SK-N-SH (cell line): ENCODE measurements at regions not wholly inside any gene's neighbourhood (a gene's known extent, or its start where the extent isn't known, plus 50 kb on each side); places are given as distances from the start of the nearest gene placed in this dataset.

Experiments
- CTCF ChIA-PET: fragments of 300-600, 350-600 bp; formaldehyde crosslinking; extraction: SDS; loops from one replicate; lab custom pipeline; 2021; lab: Yijun Ruan, JAX
- POLR2A ChIA-PET: fragments of 350-600 bp; sonication (Branson Sonifier 250); formaldehyde crosslinking; extraction: SDS; loops from one replicate; lab custom pipeline; 2020; ENCODE audit warnings: antibody characterized with exemption, inconsistent platforms; lab: Yijun Ruan, JAX
- DNase-seq: peaks from one replicate; pipeline ENCODE4 v3.0.0; 2012
- H2AFZ ChIP-seq: fragments of 200-600 bp; sonication (generic); 2 replicates; pipeline ENCODE4 v1.8.1; 2016; ENCODE audit warnings: antibody characterized with exemption, mild to moderate bottlenecking, low read depth
- H3F3A ChIP-seq: fragments of 200-600 bp; sonication (generic); replicated peaks from 2 replicates; pipeline ENCODE3; 2016; ENCODE audit warnings: antibody characterized with exemption, mild to moderate bottlenecking; ENCODE audit not compliant: insufficient read depth
- H3K27ac ChIP-seq, 2 experiments: fragments of 200-500 bp in 1 of 2; fragments of 200-600 bp in 1 of 2; sonication (Bioruptor generic) in 1 of 2; sonication (generic), shearing (Covaris generic) in 1 of 2; 2 replicates each; pipeline versions ENCODE4 v1.5.1 to v1.6.1; 2014 to 2016; ENCODE audit warnings: low read depth in 2 of 2, inconsistent platforms in 1 of 2, low read length in 1 of 2, mild to moderate bottlenecking in 1 of 2, mixed read lengths in 1 of 2
- H3K27me3 ChIP-seq: fragments of 200-600 bp; sonication (generic), shearing (Covaris generic); 2 replicates; pipeline ENCODE4 v1.6.1; 2016; ENCODE audit warnings: mixed run types; ENCODE audit not compliant: insufficient read depth
- H3K36me3 ChIP-seq, 2 experiments: fragments of 200-500 bp in 1 of 2; fragments of 200-600 bp in 1 of 2; sonication (Bioruptor generic) in 1 of 2; sonication (generic) in 1 of 2; replicated peaks in 1 of 2; 2 replicates each; pipeline versions ENCODE3 to v1.5.1; 2014 to 2016; ENCODE audit warnings: low read length in 1 of 2, mild to moderate bottlenecking in 1 of 2; ENCODE audit not compliant: insufficient read depth in 2 of 2, control insufficient read depth in 1 of 2
- H3K4me1 ChIP-seq, 2 experiments: fragments of 200-500 bp in 1 of 2; fragments of 200-600 bp in 1 of 2; sonication (Bioruptor generic) in 1 of 2; sonication (generic), shearing (Covaris generic) in 1 of 2; 2 replicates each; pipeline versions ENCODE4 v1.5.1 to v1.6.1; 2014 to 2016; ENCODE audit warnings: low read depth in 1 of 2, low read length in 1 of 2, mixed run types in 1 of 2; ENCODE audit not compliant: insufficient read depth in 2 of 2, control insufficient read depth in 1 of 2
- H3K4me2 ChIP-seq: fragments of 200-600 bp; sonication (generic), shearing (Covaris generic); 2 replicates; pipeline ENCODE4 v1.6.1; 2017; ENCODE audit warnings: mixed run types
- H3K4me3 ChIP-seq, 2 experiments: fragments of 200-500 bp in 1 of 2; fragments of 200-600 bp in 1 of 2; sonication (Bioruptor generic) in 1 of 2; sonication (generic), shearing (Covaris generic) in 1 of 2; 2 replicates each; pipeline versions ENCODE4 v1.5.1 to v1.8.1; 2014 to 2016; ENCODE audit warnings: low read depth in 2 of 2, inconsistent platforms in 1 of 2, low read length in 1 of 2, mild to moderate bottlenecking in 1 of 2, mixed read lengths in 1 of 2, moderate library complexity in 1 of 2
- H3K79me2 ChIP-seq: fragments of 200-600 bp; sonication (generic); 2 replicates; pipeline ENCODE4 v1.8.1; 2017; ENCODE audit warnings: mild to moderate bottlenecking; ENCODE audit not compliant: insufficient read depth
- H3K9ac ChIP-seq: fragments of 200-600 bp; sonication (generic); 2 replicates; pipeline ENCODE4 v1.6.1; 2017; ENCODE audit warnings: mixed run types
- H3K9me2 ChIP-seq: fragments of 200-600 bp; sonication (generic); 2 replicates; pipeline ENCODE4 v1.6.1; 2017; ENCODE audit warnings: mixed run types
- H3K9me3 ChIP-seq: fragments of 200-600 bp; sonication (generic); 2 replicates; pipeline ENCODE4 v1.6.1; 2017; ENCODE audit warnings: mixed run types, mild to moderate bottlenecking, moderate library complexity
- H4K20me1 ChIP-seq: fragments of 200-600 bp; sonication (generic); 2 replicates; pipeline ENCODE4 v1.6.1; 2017; ENCODE audit warnings: mild to moderate bottlenecking, mixed run types; ENCODE audit not compliant: insufficient read depth
- CTCF ChIP-seq: fragments of 200-600 bp; sonication (generic); IDR thresholded peaks from 2 replicates; pipeline ENCODE4 v1.6.1; 2017; ENCODE audit warnings: antibody characterized with exemption, mild to moderate bottlenecking, moderate library complexity
- FOXM1 ChIP-seq: IDR thresholded peaks from 2 replicates; pipeline ENCODE4 v1.4.0; 2012; ENCODE audit warnings: low read depth, mild to moderate bottlenecking
- GABPA ChIP-seq: IDR thresholded peaks from 2 replicates; pipeline ENCODE4 v1.4.0; 2012; ENCODE audit warnings: low read depth, mild to moderate bottlenecking
- IRF3 ChIP-seq: fragments of 150-350 bp; IDR thresholded peaks from 2 replicates; pipeline ENCODE4 v1.6.1; 2016; ENCODE audit warnings: mild to moderate bottlenecking, low read depth, low read length
- NRF1 ChIP-seq: IDR thresholded peaks from 2 replicates; pipeline ENCODE4 v1.6.1; 2012; ENCODE audit warnings: low read depth, mild to moderate bottlenecking, low read length
- REST ChIP-seq: IDR thresholded peaks from 2 replicates; pipeline ENCODE4 v1.6.1; 2012; ENCODE audit warnings: mild to moderate bottlenecking, low read depth, low read length, moderate library complexity
- TEAD4 ChIP-seq: IDR thresholded peaks from 2 replicates; pipeline ENCODE4 v1.4.0; 2012; ENCODE audit warnings: mild to moderate bottlenecking, borderline replicate concordance; ENCODE audit not compliant: insufficient read depth
- YY1 ChIP-seq: IDR thresholded peaks from 2 replicates; pipeline ENCODE4 v1.4.0; 2012; ENCODE audit warnings: low read depth, mild to moderate bottlenecking
- WGBS: methylation state at CpG from one replicate; pipeline ENCODE4 v1.1.6; 2017; ENCODE audit warnings: low lambda C conversion rate; 5-methylcytosine and 5-hydroxymethylcytosine counted together

- TF ChIP-seq REST (no peak), GABPA (no peak), FOXM1 (no peak), TEAD4 (no peak), YY1 (no peak), NRF1 (no peak)
Observed at GRCh38 chr12:123064366-123064765, 83.9 kb downstream of the ARL6IP4 start (continued).

GRCh38 chr12:123063535-123063934 is 83.1 kb downstream of the ARL6IP4 start:
- Histone ChIP-seq H3F3A (no peaks in the 10 kb centered on the region), H2AFZ (no peak overlapping the region), H3K36me3 (no peaks in the 10 kb centered on the region), H3K9ac (no peak overlapping the region), H3K4me2 (0 out of 2 replicates have a peak overlapping the region, but pooled peaks have one; percentile 54), H3K4me3 (no peak overlapping the region), H3K4me1 (peaks cover 14 to 15% of the 10 kb centered on the region in 2 experiments; a peak in 3 of 4 replicates), H3K27me3 (no peaks in the 10 kb centered on the region), H3K79me2 (no peaks in the 10 kb centered on the region), H3K27ac (peak overlapping the region in 1 of 2 experiments; percentile 41; a peak in 1 of 4 replicates), H3K9me2 (no peaks in the 10 kb centered on the region), H3K9me3 (no peaks in the 10 kb centered on the region), H4K20me1 (no peaks in the 10 kb centered on the region)
- 78% methylated on average over 1 of the region's 2 CpGs for WGBS
- no peak for TF ChIP-seq IRF3
- peak; percentile 52 for TF ChIP-seq CTCF
- ChIA-PET POLR2A (no interaction called here), CTCF (interaction anchor here (3.6 kb wide), 1 partner anchor 20 kb away, joined by 18 read pairs; no protein-coding TSS in a partner anchor)
- DNase-seq, result peak; percentile 58
